ENCODE measurements at regions not wholly inside any gene's neighbourhood (a gene's known extent, or its start where the extent isn't known, plus 50 kb on each side); places are given as distances from the start of the nearest gene placed in this dataset.

- TF ChIP-seq CTCF (IDR thresholded peaks at IDR 0.05) (no peak), POLR2A (IDR thresholded peaks at IDR 0.05) (no peak)
Measured at GRCh38 chr3:156044634-156044975, 75.8 kb upstream of the KCNAB1 start.
